GM23338 (cell line): ENCODE measurements at regions not wholly inside any gene's neighbourhood (a gene's known extent, or its start where the extent isn't known, plus 50 kb on each side); places are given as distances from the start of the nearest gene placed in this dataset.

ENCODE experiments used
- ATAC-seq: fragments of 200-7000 bp; cut with Tn5 transposase; 3 replicates; pipeline ENCODE4 v1.9.1; 2020
- DNase-seq: peaks from one replicate; pipeline ENCODE4 v3.0.0-alpha.2; 2015; ENCODE audit warnings: low spot score
- H2AFZ ChIP-seq: fragments of 200-600 bp; sonication (generic); 2 replicates; pipeline ENCODE4 v1.8.0; 2016; ENCODE audit warnings: antibody characterized with exemption, mild to moderate bottlenecking, moderate library complexity
- H3F3A ChIP-seq: fragments of 200-600 bp; sonication (generic); replicated peaks from 2 replicates; pipeline ENCODE4 v1.8.0; 2017; ENCODE audit warnings: antibody characterized with exemption, mixed run types, low read depth
- H3K27ac ChIP-seq: fragments of 200-600 bp; sonication (generic); 2 replicates; pipeline ENCODE4 v1.6.1; 2016; ENCODE audit warnings: low read depth
- H3K27me3 ChIP-seq: fragments of 200-600 bp; sonication (generic); 2 replicates; pipeline ENCODE4 v1.8.0; 2016; ENCODE audit warnings: mild to moderate bottlenecking, mixed run types, moderate library complexity; ENCODE audit not compliant: insufficient read depth
- H3K36me3 ChIP-seq: fragments of 200-600 bp; sonication (generic); 2 replicates; pipeline ENCODE4 v1.8.0; 2016; ENCODE audit warnings: mild to moderate bottlenecking; ENCODE audit not compliant: insufficient read depth
- H3K4me1 ChIP-seq: fragments of 200-600 bp; sonication (generic); 2 replicates; pipeline ENCODE4 v1.8.0; 2016; ENCODE audit warnings: mild to moderate bottlenecking, moderate library complexity; ENCODE audit not compliant: insufficient read depth
- H3K4me2 ChIP-seq: fragments of 200-600 bp; sonication (generic); 2 replicates; pipeline ENCODE4 v1.7.1; 2017; ENCODE audit warnings: mixed run types
- H3K4me3 ChIP-seq: fragments of 200-600 bp; sonication (generic); 2 replicates; pipeline ENCODE4 v1.6.1; 2016; ENCODE audit warnings: mixed run types
- H3K79me2 ChIP-seq: fragments of 200-600 bp; sonication (generic); replicated peaks from 2 replicates; pipeline ENCODE4 v1.8.0; 2017; ENCODE audit warnings: mild to moderate bottlenecking; ENCODE audit not compliant: insufficient read depth
- H3K9me2 ChIP-seq: fragments of 200-600 bp; sonication (generic); 2 replicates; pipeline ENCODE4 v1.8.0; 2017; ENCODE audit not compliant: insufficient read depth
- H4K20me1 ChIP-seq: fragments of 200-600 bp; sonication (generic); replicated peaks from 2 replicates; pipeline ENCODE4 v1.8.0; 2017; ENCODE audit warnings: mild to moderate bottlenecking; ENCODE audit not compliant: insufficient read depth
- H3K27ac Mint-ChIP-seq: 2 replicates; pipeline ENCODE4 v1.8.0; 2020; ENCODE audit warnings: inconsistent platforms, mild to moderate bottlenecking, moderate library complexity, mixed read lengths
- H3K27me3 Mint-ChIP-seq: 3 replicates; pipeline ENCODE4 v1.8.0; 2022; ENCODE audit warnings: low read depth, mild to moderate bottlenecking, moderate library complexity, mixed read lengths, inconsistent platforms; ENCODE audit not compliant: insufficient read depth, poor library complexity
- H3K36me3 Mint-ChIP-seq: 3 replicates; pipeline ENCODE4 v1.8.0; 2021; ENCODE audit warnings: low read depth, mild to moderate bottlenecking, inconsistent platforms, moderate library complexity, mixed read lengths
- H3K4me1 Mint-ChIP-seq: 3 replicates; pipeline ENCODE4 v1.8.0; 2020; ENCODE audit warnings: mild to moderate bottlenecking, inconsistent platforms, mixed read lengths
- H3K4me3 Mint-ChIP-seq: 3 replicates; pipeline ENCODE4 v1.8.0; 2021; ENCODE audit warnings: moderate library complexity, mild to moderate bottlenecking, inconsistent platforms, mixed read lengths
- H3K9me3 Mint-ChIP-seq: 3 replicates; pipeline ENCODE4 v1.8.0; 2020; ENCODE audit warnings: moderate library complexity, mild to moderate bottlenecking, inconsistent platforms, mixed read lengths
- CREB1 ChIP-seq: fragments of 250-450 bp; sonication (Bioruptor Pico); IDR thresholded peaks from 2 replicates; pipeline ENCODE4 v1.5.0; 2020; ENCODE audit warnings: low read depth, mild to moderate bottlenecking, moderate library complexity
- CTCF ChIP-seq, 2 experiments: fragments of 200-600 bp in 1 of 2; sonication (generic) in 1 of 2; conservative IDR thresholded peaks; 2 replicates each; pipeline versions ENCODE4 v1.5.1 to v1.6.1; 2016 to 2017; ENCODE audit warnings: antibody characterized with exemption in 2 of 2, low read depth in 2 of 2, mild to moderate bottlenecking in 2 of 2, moderate library complexity in 1 of 2
- ETS1 ChIP-seq: IDR thresholded peaks from 2 replicates; pipeline ENCODE4 v1.6.1; 2016; ENCODE audit warnings: antibody characterized with exemption
- JUNB ChIP-seq: IDR thresholded peaks from one replicate; pipeline ENCODE4 v1.6.1; 2016; ENCODE audit warnings: antibody characterized with exemption; ENCODE audit not compliant: unreplicated experiment
- NANOG ChIP-seq: IDR thresholded peaks from 2 replicates; pipeline ENCODE4 v1.6.1; 2016; ENCODE audit warnings: antibody characterized with exemption, borderline replicate concordance
- POLR2AphosphoS5 ChIP-seq: IDR thresholded peaks from 2 replicates; pipeline ENCODE4 v1.6.1; 2016; ENCODE audit warnings: antibody characterized with exemption, low read depth
- ZNF331 ChIP-seq: fragments of 250-450 bp; sonication (Bioruptor Pico); IDR thresholded peaks from 2 replicates; pipeline ENCODE4 v1.5.0; 2020; ENCODE audit warnings: low read depth, mild to moderate bottlenecking, moderate library complexity
- TF ChIP-seq, protein P1 (sequence below): fragments of 250-450 bp; sonication (Bioruptor Pico); IDR thresholded peaks from 2 replicates; pipeline ENCODE4 v1.5.0; 2020; ENCODE audit warnings: mild to moderate bottlenecking, moderate library complexity
- TF ChIP-seq, protein P2 (sequence below): IDR thresholded peaks from one replicate; pipeline ENCODE4 v1.6.1; 2018; ENCODE audit warnings: antibody characterized with exemption; ENCODE audit not compliant: unreplicated experiment

DNA sequence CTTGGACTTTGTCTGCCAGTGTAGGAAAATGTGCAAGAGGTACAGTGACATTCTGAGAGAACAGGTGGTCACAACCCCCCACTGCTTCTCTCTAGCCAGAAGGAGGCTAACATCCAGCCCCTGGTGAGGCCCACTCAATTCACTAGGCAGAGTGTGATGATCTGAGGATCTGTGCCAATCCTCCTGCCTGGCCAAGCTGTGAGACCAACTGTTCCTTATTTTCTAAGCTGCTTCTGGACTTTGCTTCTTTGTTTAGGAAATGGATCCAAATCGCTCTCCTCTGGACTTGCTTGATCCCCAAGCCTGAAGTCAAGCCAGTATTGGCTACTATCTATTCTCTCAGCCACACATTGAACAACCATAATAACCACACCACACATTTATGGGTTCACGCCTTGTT lies 202.8 kb downstream of the PIK3C3 start (continued):
- TF ChIP-seq, protein P1, sequence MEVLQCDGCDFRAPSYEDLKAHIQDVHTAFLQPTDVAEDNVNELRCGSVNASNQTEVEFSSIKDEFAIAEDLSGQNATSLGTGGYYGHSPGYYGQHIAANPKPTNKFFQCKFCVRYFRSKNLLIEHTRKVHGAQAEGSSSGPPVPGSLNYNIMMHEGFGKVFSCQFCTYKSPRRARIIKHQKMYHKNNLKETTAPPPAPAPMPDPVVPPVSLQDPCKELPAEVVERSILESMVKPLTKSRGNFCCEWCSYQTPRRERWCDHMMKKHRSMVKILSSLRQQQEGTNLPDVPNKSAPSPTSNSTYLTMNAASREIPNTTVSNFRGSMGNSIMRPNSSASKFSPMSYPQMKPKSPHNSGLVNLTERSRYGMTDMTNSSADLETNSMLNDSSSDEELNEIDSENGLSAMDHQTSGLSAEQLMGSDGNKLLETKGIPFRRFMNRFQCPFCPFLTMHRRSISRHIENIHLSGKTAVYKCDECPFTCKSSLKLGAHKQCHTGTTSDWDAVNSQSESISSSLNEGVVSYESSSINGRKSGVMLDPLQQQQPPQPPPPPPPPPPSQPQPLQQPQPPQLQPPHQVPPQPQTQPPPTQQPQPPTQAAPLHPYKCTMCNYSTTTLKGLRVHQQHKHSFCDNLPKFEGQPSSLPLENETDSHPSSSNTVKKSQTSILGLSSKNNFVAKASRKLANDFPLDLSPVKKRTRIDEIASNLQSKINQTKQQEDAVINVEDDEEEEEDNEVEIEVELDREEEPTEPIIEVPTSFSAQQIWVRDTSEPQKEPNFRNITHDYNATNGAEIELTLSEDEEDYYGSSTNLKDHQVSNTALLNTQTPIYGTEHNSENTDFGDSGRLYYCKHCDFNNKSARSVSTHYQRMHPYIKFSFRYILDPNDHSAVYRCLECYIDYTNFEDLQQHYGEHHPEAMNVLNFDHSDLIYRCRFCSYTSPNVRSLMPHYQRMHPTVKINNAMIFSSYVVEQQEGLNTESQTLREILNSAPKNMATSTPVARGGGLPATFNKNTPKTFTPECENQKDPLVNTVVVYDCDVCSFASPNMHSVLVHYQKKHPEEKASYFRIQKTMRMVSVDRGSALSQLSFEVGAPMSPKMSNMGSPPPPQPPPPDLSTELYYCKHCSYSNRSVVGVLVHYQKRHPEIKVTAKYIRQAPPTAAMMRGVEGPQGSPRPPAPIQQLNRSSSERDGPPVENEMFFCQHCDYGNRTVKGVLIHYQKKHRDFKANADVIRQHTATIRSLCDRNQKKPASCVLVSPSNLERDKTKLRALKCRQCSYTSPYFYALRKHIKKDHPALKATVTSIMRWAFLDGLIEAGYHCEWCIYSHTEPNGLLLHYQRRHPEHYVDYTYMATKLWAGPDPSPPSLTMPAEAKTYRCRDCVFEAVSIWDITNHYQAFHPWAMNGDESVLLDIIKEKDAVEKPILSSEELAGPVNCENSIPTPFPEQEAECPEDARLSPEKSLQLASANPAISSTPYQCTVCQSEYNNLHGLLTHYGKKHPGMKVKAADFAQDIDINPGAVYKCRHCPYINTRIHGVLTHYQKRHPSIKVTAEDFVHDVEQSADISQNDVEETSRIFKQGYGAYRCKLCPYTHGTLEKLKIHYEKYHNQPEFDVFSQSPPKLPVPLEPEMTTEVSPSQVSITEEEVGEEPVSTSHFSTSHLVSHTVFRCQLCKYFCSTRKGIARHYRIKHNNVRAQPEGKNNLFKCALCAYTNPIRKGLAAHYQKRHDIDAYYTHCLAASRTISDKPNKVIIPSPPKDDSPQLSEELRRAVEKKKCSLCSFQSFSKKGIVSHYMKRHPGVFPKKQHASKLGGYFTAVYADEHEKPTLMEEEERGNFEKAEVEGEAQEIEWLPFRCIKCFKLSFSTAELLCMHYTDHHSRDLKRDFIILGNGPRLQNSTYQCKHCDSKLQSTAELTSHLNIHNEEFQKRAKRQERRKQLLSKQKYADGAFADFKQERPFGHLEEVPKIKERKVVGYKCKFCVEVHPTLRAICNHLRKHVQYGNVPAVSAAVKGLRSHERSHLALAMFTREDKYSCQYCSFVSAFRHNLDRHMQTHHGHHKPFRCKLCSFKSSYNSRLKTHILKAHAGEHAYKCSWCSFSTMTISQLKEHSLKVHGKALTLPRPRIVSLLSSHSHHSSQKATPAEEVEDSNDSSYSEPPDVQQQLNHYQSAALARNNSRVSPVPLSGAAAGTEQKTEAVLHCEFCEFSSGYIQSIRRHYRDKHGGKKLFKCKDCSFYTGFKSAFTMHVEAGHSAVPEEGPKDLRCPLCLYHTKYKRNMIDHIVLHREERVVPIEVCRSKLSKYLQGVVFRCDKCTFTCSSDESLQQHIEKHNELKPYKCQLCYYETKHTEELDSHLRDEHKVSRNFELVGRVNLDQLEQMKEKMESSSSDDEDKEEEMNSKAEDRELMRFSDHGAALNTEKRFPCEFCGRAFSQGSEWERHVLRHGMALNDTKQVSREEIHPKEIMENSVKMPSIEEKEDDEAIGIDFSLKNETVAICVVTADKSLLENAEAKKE (CRISPR knock-in tag) = no peak
- TF ChIP-seq CREB1 (CRISPR knock-in tag) (no peak), NANOG (no peak), ETS1 (no peak), CTCF (conservative IDR thresholded peaks at IDR 0.05; ENCODE audit: low read depth in 2 of 2) (no peak)

GRCh38 chr18:42159146-42159545 lies 204.1 kb downstream of the PIK3C3 start:
- Histone ChIP-seq H3K4me2 (no peak overlapping the region), H3F3A (no peaks in the 10 kb centered on the region), H3K36me3 (no peaks in the 10 kb centered on the region), H3K27me3 (no peaks in the 10 kb centered on the region), H3K4me1 (no peaks in the 10 kb centered on the region), H3K27ac (no peak overlapping the region), H3K4me3 (no peak overlapping the region), H3K9me2 (no peaks in the 10 kb centered on the region), H4K20me1 (no peaks in the 10 kb centered on the region), H3K79me2 (no peaks in the 10 kb centered on the region), H2AFZ (no peak overlapping the region)
- no peaks in the 10 kb centered on the region for H3K27me3 Mint-ChIP-seq
- H3K4me3 Mint-ChIP-seq = no peak overlapping the region
- ATAC-seq (no peak), DNase-seq (no peak)
- H3K36me3 Mint-ChIP-seq = no peaks in the 10 kb centered on the region
- no peaks in the 10 kb centered on the region for H3K4me1 Mint-ChIP-seq
- H3K27ac Mint-ChIP-seq = no peak overlapping the region
- no peaks in the 10 kb centered on the region for H3K9me3 Mint-ChIP-seq
- no peak for TF ChIP-seq ZNF331 (CRISPR knock-in tag)
- TF ChIP-seq, protein P2, sequence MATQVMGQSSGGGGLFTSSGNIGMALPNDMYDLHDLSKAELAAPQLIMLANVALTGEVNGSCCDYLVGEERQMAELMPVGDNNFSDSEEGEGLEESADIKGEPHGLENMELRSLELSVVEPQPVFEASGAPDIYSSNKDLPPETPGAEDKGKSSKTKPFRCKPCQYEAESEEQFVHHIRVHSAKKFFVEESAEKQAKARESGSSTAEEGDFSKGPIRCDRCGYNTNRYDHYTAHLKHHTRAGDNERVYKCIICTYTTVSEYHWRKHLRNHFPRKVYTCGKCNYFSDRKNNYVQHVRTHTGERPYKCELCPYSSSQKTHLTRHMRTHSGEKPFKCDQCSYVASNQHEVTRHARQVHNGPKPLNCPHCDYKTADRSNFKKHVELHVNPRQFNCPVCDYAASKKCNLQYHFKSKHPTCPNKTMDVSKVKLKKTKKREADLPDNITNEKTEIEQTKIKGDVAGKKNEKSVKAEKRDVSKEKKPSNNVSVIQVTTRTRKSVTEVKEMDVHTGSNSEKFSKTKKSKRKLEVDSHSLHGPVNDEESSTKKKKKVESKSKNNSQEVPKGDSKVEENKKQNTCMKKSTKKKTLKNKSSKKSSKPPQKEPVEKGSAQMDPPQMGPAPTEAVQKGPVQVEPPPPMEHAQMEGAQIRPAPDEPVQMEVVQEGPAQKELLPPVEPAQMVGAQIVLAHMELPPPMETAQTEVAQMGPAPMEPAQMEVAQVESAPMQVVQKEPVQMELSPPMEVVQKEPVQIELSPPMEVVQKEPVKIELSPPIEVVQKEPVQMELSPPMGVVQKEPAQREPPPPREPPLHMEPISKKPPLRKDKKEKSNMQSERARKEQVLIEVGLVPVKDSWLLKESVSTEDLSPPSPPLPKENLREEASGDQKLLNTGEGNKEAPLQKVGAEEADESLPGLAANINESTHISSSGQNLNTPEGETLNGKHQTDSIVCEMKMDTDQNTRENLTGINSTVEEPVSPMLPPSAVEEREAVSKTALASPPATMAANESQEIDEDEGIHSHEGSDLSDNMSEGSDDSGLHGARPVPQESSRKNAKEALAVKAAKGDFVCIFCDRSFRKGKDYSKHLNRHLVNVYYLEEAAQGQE = no peak
- no peak for TF ChIP-seq ETS1
- no peak for TF ChIP-seq CTCF (conservative IDR thresholded peaks at IDR 0.05; ENCODE audit: low read depth in 2 of 2)
- TF ChIP-seq JUNB = no peak
- TF ChIP-seq POLR2AphosphoS5 = no peak
